ENCODE measurements at regions not wholly inside any gene's neighbourhood (a gene's known extent, or its start where the extent isn't known, plus 50 kb on each side); places are given as distances from the start of the nearest gene placed in this dataset.

DNA sequence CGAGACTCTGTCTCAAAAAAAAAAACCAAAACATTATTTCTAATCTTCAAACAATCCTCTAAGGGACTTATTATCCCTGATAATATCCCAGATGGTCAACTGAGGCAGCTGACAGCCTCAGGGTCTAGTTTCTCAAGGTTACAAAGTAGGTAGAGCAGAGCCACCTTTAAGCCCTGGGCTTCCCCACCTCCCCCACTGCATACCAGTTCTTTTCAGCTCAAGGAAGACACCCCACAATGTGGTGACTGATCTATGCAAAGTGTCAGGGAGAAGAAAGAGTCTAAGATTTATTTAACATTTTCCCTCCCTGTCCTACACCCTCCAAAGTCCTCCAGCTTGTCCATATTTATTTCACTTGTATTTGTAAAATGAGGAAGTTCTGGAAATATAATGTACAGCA, 60.5 kb upstream of the VGLL2 start:
- TF ChIP-seq, protein P1, sequence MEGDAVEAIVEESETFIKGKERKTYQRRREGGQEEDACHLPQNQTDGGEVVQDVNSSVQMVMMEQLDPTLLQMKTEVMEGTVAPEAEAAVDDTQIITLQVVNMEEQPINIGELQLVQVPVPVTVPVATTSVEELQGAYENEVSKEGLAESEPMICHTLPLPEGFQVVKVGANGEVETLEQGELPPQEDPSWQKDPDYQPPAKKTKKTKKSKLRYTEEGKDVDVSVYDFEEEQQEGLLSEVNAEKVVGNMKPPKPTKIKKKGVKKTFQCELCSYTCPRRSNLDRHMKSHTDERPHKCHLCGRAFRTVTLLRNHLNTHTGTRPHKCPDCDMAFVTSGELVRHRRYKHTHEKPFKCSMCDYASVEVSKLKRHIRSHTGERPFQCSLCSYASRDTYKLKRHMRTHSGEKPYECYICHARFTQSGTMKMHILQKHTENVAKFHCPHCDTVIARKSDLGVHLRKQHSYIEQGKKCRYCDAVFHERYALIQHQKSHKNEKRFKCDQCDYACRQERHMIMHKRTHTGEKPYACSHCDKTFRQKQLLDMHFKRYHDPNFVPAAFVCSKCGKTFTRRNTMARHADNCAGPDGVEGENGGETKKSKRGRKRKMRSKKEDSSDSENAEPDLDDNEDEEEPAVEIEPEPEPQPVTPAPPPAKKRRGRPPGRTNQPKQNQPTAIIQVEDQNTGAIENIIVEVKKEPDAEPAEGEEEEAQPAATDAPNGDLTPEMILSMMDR (IDR thresholded peaks at IDR 0.05), result no peak
- no peak for TF ChIP-seq ZFX (IDR thresholded peaks at IDR 0.05; ENCODE audit: borderline replicate concordance)

Data from 22Rv1 (cell line).